Upper lobe of left lung (tissue), 6 donors: ENCODE measurements at regions not wholly inside any gene's neighbourhood (a gene's known extent, or its start where the extent isn't known, plus 50 kb on each side); places are given as distances from the start of the nearest gene placed in this dataset.

Experiments
- ATAC-seq, 2 donors: fragments of 200-7000 bp; cut with Tn5 transposase; one replicate each; pipeline ENCODE4 v1.9.1; 2022; ENCODE audit warnings: mild to moderate bottlenecking in 2 of 2, moderate library complexity in 2 of 2; ENCODE audit not compliant: low FRiP score in 2 of 2
- DNase-seq, 2 donors: peaks; one replicate each; pipeline ENCODE4 v3.0.0-alpha.2; 2019 to 2020
- H3K27ac ChIP-seq, 4 donors: fragments of 200-600 bp; sonication (generic); one replicate each; pipeline ENCODE4 v1.5.1; 2016 to 2019
- H3K27me3 ChIP-seq, 4 donors: fragments of 200-600 bp; sonication (generic); one replicate each; pipeline ENCODE4 v1.5.1; 2017 to 2019
- H3K36me3 ChIP-seq, 4 donors: fragments of 200-600 bp; sonication (generic); one replicate each; pipeline ENCODE4 v1.5.1; 2016 to 2019
- H3K4me1 ChIP-seq, 4 donors: fragments of 200-600 bp; sonication (generic); one replicate each; pipeline ENCODE4 v1.5.1; 2018 to 2019
- H3K4me3 ChIP-seq, 4 donors: fragments of 200-600 bp; sonication (generic); one replicate each; pipeline ENCODE4 v1.5.1; 2017 to 2019; ENCODE audit warnings: mild to moderate bottlenecking in 2 of 4, moderate library complexity in 1 of 4
- H3K9me3 ChIP-seq, 4 donors: fragments of 200-600 bp; sonication (generic); one replicate each; pipeline ENCODE4 v1.5.1; 2018 to 2019
- EP300 ChIP-seq, 4 donors: sonication (generic); formaldehyde crosslinking; IDR thresholded peaks; one replicate each; pipeline ENCODE4 v1.5.1; 2017; ENCODE audit warnings: antibody characterized with exemption in 4 of 4, control low read depth in 2 of 4
- POLR2A ChIP-seq, 4 donors: fragments of 450-650 bp; IDR thresholded peaks; one replicate each; pipeline ENCODE4 v1.5.1; 2016 to 2017; ENCODE audit warnings: antibody characterized with exemption in 4 of 4, mild to moderate bottlenecking in 2 of 4
- POLR2AphosphoS5 ChIP-seq, 2 donors: sonication (generic); formaldehyde crosslinking; IDR thresholded peaks; one replicate each; pipeline ENCODE4 v1.5.1; 2017; ENCODE audit warnings: antibody characterized with exemption in 2 of 2
- WGBS, 2 donors: methylation state at CpG; one replicate each; pipeline ENCODE4 v1.1.5; 2017 to 2018; 5-methylcytosine and 5-hydroxymethylcytosine counted together
- TF ChIP-seq, protein P1 (sequence below), 6 experiments: fragments of 450-650 bp in 4 of 6; fragments of 200-600 bp in 2 of 6; sonication (generic) in 2 of 6; IDR thresholded peaks; one replicate each; pipeline ENCODE4 v1.5.1; 2016 to 2019; ENCODE audit warnings: antibody characterized with exemption in 6 of 6
- donor health status: DM: no; HTN: no; CAD: no; lungs with moderate emphysema.
- donor health status: DM: no; HTN: yes; CAD: no; lungs with severe emphysema.

DNA sequence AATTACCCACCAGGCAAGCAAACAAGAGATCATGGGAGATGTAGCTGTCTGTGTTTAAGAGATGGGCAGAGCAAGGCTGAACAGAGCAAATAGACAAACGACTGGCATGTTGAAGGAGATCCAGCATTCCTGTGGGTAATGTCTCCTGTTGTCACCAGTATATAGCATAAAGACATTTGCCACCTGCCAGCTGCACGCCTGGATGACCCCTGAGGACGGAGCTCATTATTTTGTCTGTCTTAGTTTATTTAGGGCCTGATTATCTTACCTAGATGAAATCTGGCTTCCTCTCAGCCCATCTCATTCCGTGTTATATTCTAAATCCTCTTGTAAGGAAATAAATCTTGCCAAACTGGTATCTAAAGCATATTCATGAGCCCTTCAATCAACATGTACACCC is 510.3 kb upstream of the LINC00305 start:
- no peaks in the 10 kb centered on the region for H3K9me3 ChIP-seq
- DNase-seq (no peak), ATAC-seq (no peak)
- H3K4me3 ChIP-seq = no peak overlapping the region
- TF ChIP-seq POLR2AphosphoS5 (IDR thresholded peaks at IDR 0.05) (no peak), POLR2A (IDR thresholded peaks at IDR 0.05) (no peak)
- TF ChIP-seq, protein P1, sequence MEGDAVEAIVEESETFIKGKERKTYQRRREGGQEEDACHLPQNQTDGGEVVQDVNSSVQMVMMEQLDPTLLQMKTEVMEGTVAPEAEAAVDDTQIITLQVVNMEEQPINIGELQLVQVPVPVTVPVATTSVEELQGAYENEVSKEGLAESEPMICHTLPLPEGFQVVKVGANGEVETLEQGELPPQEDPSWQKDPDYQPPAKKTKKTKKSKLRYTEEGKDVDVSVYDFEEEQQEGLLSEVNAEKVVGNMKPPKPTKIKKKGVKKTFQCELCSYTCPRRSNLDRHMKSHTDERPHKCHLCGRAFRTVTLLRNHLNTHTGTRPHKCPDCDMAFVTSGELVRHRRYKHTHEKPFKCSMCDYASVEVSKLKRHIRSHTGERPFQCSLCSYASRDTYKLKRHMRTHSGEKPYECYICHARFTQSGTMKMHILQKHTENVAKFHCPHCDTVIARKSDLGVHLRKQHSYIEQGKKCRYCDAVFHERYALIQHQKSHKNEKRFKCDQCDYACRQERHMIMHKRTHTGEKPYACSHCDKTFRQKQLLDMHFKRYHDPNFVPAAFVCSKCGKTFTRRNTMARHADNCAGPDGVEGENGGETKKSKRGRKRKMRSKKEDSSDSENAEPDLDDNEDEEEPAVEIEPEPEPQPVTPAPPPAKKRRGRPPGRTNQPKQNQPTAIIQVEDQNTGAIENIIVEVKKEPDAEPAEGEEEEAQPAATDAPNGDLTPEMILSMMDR (IDR thresholded peaks at IDR 0.05) = no peak
- WGBS, 2 donors = 45 to 50% methylated on average over 4 of the region's 4 CpGs
- no peaks in the 10 kb centered on the region for H3K4me1 ChIP-seq
- no peaks in the 10 kb centered on the region for H3K36me3 ChIP-seq
- no peaks in the 10 kb centered on the region for H3K27me3 ChIP-seq
- H3K27ac ChIP-seq = no peak overlapping the region

DNA sequence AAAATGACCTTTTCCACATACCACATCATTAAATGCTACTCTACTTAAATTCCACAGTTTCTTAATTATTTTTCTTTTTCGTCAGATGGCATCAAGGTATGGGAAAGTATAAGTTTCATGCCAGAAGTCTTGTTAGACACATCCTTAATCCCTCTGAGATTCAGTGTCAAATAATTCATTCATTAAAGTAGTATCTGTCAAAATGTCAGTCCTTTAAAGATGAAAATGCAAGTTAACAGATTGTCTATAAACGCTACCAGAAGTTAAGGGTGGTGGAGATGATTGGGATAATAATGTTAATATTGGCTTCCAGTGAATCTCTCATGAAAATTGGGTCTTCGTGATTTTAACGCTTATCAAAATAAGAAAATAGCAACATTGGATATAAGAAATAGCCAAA is 504.2 kb upstream of the LINC00305 start:
- ATAC-seq = no peak
- 67 to 76% methylated on average over 3 to 4 of the region's 4 CpGs for WGBS, 2 donors

DNA sequence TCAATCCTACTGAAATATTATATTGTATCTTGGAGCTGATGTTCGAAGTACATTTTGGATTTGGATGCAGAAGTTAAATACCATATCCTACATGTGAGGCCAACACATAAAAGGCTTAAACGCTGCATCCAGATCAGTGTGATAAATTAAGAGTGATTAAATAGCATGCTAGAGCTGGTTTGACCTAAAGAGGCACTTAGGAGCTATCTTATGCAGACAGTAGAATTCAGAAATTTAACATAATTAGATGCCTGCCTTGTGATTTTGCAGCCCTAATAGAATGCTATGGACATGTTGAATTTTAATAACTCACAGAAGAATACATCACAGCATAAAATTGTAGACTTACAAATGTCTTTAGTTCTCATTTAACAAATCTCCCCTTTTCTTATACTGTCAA is 501.2 kb upstream of the LINC00305 start:
- TF ChIP-seq POLR2A (IDR thresholded peaks at IDR 0.05) = no peak
- ATAC-seq (no peak), DNase-seq (no peak)
- Histone ChIP-seq H3K36me3 (no peaks in the 10 kb centered on the region), H3K27me3 (no peaks in the 10 kb centered on the region), H3K9me3 (peaks cover 0 to 10% (median 0%) of the 10 kb centered on the region in 4 donors), H3K4me3 (no peak overlapping the region), H3K27ac (no peak overlapping the region), H3K4me1 (no peaks in the 10 kb centered on the region)
- WGBS, 2 donors = 70 to 77% methylated on average over 2 of the region's 2 CpGs

More for the DNA sequence above, 504.2 kb upstream of the LINC00305 start:
- no peak for TF ChIP-seq EP300 (IDR thresholded peaks at IDR 0.05)
- TF ChIP-seq POLR2A (IDR thresholded peaks at IDR 0.05) = no peak
- no peak for TF ChIP-seq POLR2AphosphoS5 (IDR thresholded peaks at IDR 0.05)
- TF ChIP-seq, protein P1 (IDR thresholded peaks at IDR 0.05) = no peak
- Histone ChIP-seq H3K27ac (no peak overlapping the region), H3K4me1 (no peaks in the 10 kb centered on the region), H3K27me3 (no peaks in the 10 kb centered on the region), H3K36me3 (no peaks in the 10 kb centered on the region), H3K4me3 (no peak overlapping the region), H3K9me3 (no peaks in the 10 kb centered on the region)
- no peak for DNase-seq

DNA sequence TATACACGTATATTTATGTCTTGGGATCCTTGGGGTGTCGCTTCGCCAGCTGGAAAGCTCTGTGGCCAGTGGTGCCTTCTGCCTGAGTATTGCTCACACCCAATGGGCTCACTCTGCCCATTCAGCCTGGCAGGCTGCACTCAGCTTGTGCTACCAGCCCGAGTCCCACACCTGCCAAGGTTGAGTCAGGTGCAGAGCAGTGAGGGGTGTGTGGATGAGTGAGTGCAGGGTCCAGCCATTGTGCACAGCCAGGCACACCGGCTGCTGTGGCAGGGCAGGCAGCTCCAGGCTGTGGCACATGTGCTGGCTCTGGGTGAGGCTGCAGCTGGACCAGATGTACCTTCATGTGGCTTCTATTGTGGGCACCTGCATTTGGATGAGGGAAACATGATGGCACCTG is 496.9 kb upstream of the LINC00305 start:
- Histone ChIP-seq H3K27me3 (no peaks in the 10 kb centered on the region), H3K4me3 (no peak overlapping the region), H3K9me3 (peaks cover 0 to 10% (median 0%) of the 10 kb centered on the region in 4 donors), H3K4me1 (no peaks in the 10 kb centered on the region), H3K36me3 (no peaks in the 10 kb centered on the region), H3K27ac (no peak overlapping the region)
- peak in 1 of 2 donors; percentile 30 for ATAC-seq
- 89 to 93% methylated on average over 3 to 5 of the region's 5 CpGs for WGBS, 2 donors
- TF ChIP-seq, protein P1 (IDR thresholded peaks at IDR 0.05) = no peak
- TF ChIP-seq POLR2A (IDR thresholded peaks at IDR 0.05) (no peak), EP300 (IDR thresholded peaks at IDR 0.05) (no peak), POLR2AphosphoS5 (IDR thresholded peaks at IDR 0.05) (no peak)
- peak in 1 of 2 donors; percentile 37 for DNase-seq

DNA sequence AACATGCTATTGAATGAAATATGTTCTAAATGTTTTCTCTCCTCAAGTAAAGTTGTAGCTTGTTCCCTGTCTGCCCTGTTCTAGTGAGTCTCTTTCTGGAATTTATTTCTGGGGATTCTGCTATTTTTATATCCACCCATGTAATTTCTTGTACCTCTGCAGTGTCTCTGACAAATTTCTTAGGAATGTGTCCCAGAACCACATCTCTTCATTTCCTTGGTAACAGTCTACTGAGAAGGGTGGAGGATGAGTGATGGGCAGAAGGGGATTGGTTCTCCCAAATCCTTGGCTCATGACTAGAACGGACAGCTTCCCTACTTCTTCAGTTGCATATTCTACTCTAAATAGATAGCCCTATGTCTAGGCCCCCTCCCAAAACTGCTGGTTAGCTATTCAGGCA is 490.6 kb upstream of the LINC00305 start:
- DNase-seq = no peak
- no peak for ATAC-seq
- H3K27me3 ChIP-seq = no peaks in the 10 kb centered on the region
- H3K4me1 ChIP-seq = no peaks in the 10 kb centered on the region
- H3K9me3 ChIP-seq = no peaks in the 10 kb centered on the region
- H3K36me3 ChIP-seq = no peaks in the 10 kb centered on the region
- TF ChIP-seq POLR2A (IDR thresholded peaks at IDR 0.05) (no peak), EP300 (IDR thresholded peaks at IDR 0.05) (no peak), POLR2AphosphoS5 (IDR thresholded peaks at IDR 0.05) (no peak)
- TF ChIP-seq, protein P1 (IDR thresholded peaks at IDR 0.05) = no peak
- no peak overlapping the region for H3K4me3 ChIP-seq
- WGBS, 2 donors = 55 to 88% methylated on average over 1 of the region's 1 CpG
- H3K27ac ChIP-seq = no peak overlapping the region
